ENCODE measurements at regions not wholly inside any gene's neighbourhood (a gene's known extent, or its start where the extent isn't known, plus 50 kb on each side); places are given as distances from the start of the nearest gene placed in this dataset.
A peak's percentile ranks its signal among the peaks of the same experiment; 100 is the strongest.

- no peak overlapping the region for H3K4me3 ChIP-seq
- TF ChIP-seq POLR2AphosphoS5 (IDR thresholded peaks at IDR 0.05) (no peak), CTCF (IDR thresholded peaks at IDR 0.05) (no peak), POLR2A (IDR thresholded peaks at IDR 0.05) (no peak)
- WGBS, result 97% methylated on average over 3 of the region's 3 CpGs
- DNase-seq (ENCODE audit: low spot score), result no peak
- no peaks in the 10 kb centered on the region for H3K4me1 ChIP-seq (replicated peaks)
- no peaks in the 10 kb centered on the region for H3K27me3 ChIP-seq (replicated peaks; ENCODE audit: insufficient read depth)
- intact Hi-C loops (cut with DNase I), result no loop called here
- H3K36me3 ChIP-seq, result no peaks in the 10 kb centered on the region
- no peaks in the 10 kb centered on the region for H3K9me3 ChIP-seq
- no peak overlapping the region for H3K27ac ChIP-seq
Observed at GRCh38 chr11:131005829-131006228, 89.5 kb upstream of the SNX19 start.

- no peak for DNase-seq (ENCODE audit: low spot score)
- WGBS, result 65% methylated on average over 1 of the region's 1 CpG
- Histone ChIP-seq H3K9me3 (no peaks in the 10 kb centered on the region), H3K27ac (no peak overlapping the region), H3K36me3 (no peaks in the 10 kb centered on the region), H3K27me3 (replicated peaks; ENCODE audit: insufficient read depth) (no peaks in the 10 kb centered on the region), H3K4me3 (no peak overlapping the region), H3K4me1 (replicated peaks) (no peaks in the 10 kb centered on the region)
- intact Hi-C loops (cut with DNase I), result no loop called here
- TF ChIP-seq POLR2A (IDR thresholded peaks at IDR 0.05), result no peak
- TF ChIP-seq CTCF (IDR thresholded peaks at IDR 0.05), result peak in 1 of 4 experiments; percentile 49
Observed at GRCh38 chr11:131025020-131025419, 108.7 kb upstream of the SNX19 start.

GRCh38 chr11:131025421-131026125 is 109.3 kb upstream of the SNX19 start:
- Histone ChIP-seq H3K27me3 (replicated peaks; ENCODE audit: insufficient read depth) (no peaks in the 10 kb centered on the region), H3K9me3 (no peaks in the 10 kb centered on the region), H3K36me3 (no peaks in the 10 kb centered on the region), H3K27ac (no peak overlapping the region), H3K4me3 (no peak overlapping the region), H3K4me1 (replicated peaks) (no peaks in the 10 kb centered on the region)
- no peak for TF ChIP-seq CTCF (IDR thresholded peaks at IDR 0.05)
- TF ChIP-seq POLR2AphosphoS5 (IDR thresholded peaks at IDR 0.05), result no peak
- TF ChIP-seq POLR2A (IDR thresholded peaks at IDR 0.05), result no peak
- 35% methylated on average over 7 of the region's 7 CpGs for WGBS
- intact Hi-C loops (cut with DNase I), result no loop called here
- DNase-seq (ENCODE audit: low spot score), result no peak

- Histone ChIP-seq H3K9me3 (no peaks in the 10 kb centered on the region), H3K27me3 (replicated peaks; ENCODE audit: insufficient read depth) (no peaks in the 10 kb centered on the region), H3K27ac (no peak overlapping the region), H3K36me3 (no peaks in the 10 kb centered on the region), H3K4me3 (no peak overlapping the region), H3K4me1 (replicated peaks) (no peaks in the 10 kb centered on the region)
- WGBS, result 77% methylated on average over 2 of the region's 2 CpGs
- no peak for DNase-seq (ENCODE audit: low spot score)
- intact Hi-C loops (cut with DNase I), result no loop called here
- TF ChIP-seq POLR2A (IDR thresholded peaks at IDR 0.05) (no peak), POLR2AphosphoS5 (IDR thresholded peaks at IDR 0.05) (no peak), CTCF (IDR thresholded peaks at IDR 0.05) (no peak)
Observed at GRCh38 chr11:131027491-131027890, 111.2 kb upstream of the SNX19 start.

- Histone ChIP-seq H3K9me3 (no peaks in the 10 kb centered on the region), H3K4me3 (no peak overlapping the region), H3K4me1 (replicated peaks) (no peaks in the 10 kb centered on the region), H3K36me3 (no peaks in the 10 kb centered on the region), H3K27ac (no peak overlapping the region), H3K27me3 (replicated peaks; ENCODE audit: insufficient read depth) (no peaks in the 10 kb centered on the region)
- no peak for TF ChIP-seq POLR2AphosphoS5 (IDR thresholded peaks at IDR 0.05)
- no peak for TF ChIP-seq CTCF (IDR thresholded peaks at IDR 0.05)
- TF ChIP-seq POLR2A (IDR thresholded peaks at IDR 0.05), result no peak
- no peak for DNase-seq (ENCODE audit: low spot score)
- 51% methylated on average over 5 of the region's 5 CpGs for WGBS
- intact Hi-C loops (cut with DNase I), result no loop called here
Observed at GRCh38 chr11:131033151-131033651, 116.9 kb upstream of the SNX19 start.

Measured in prostate gland (tissue), 2 donors.